GM06990 (cell line): ENCODE measurements at regions not wholly inside any gene's neighbourhood (a gene's known extent, or its start where the extent isn't known, plus 50 kb on each side); places are given as distances from the start of the nearest gene placed in this dataset.

Source experiments
- DNase-seq: peaks from one replicate; pipeline ENCODE4 v3.0.0-alpha.2; 2011; ENCODE audit not compliant: insufficient read length; ENCODE audit errors: extremely low read depth
- H3K27me3 ChIP-seq: replicated peaks from 2 replicates; pipeline ENCODE4 v1.6.0; 2011; ENCODE audit warnings: low read length; ENCODE audit not compliant: control insufficient read depth, insufficient read depth
- H3K36me3 ChIP-seq: 2 replicates; pipeline ENCODE4 v1.5.1; 2011; ENCODE audit warnings: low read length; ENCODE audit not compliant: control insufficient read depth, insufficient read depth
- H3K4me3 ChIP-seq: replicated peaks from 2 replicates; pipeline ENCODE4 v1.5.1; 2011; ENCODE audit warnings: low read depth, mild to moderate bottlenecking, control low read depth, low read length
- TF ChIP-seq, protein P1 (sequence below): IDR thresholded peaks from 2 replicates; pipeline ENCODE4 v1.5.1; 2011; ENCODE audit warnings: low read length, control low read depth, mild to moderate bottlenecking, inconsistent platforms; ENCODE audit not compliant: insufficient read depth, poor library complexity, severe bottlenecking

DNA sequence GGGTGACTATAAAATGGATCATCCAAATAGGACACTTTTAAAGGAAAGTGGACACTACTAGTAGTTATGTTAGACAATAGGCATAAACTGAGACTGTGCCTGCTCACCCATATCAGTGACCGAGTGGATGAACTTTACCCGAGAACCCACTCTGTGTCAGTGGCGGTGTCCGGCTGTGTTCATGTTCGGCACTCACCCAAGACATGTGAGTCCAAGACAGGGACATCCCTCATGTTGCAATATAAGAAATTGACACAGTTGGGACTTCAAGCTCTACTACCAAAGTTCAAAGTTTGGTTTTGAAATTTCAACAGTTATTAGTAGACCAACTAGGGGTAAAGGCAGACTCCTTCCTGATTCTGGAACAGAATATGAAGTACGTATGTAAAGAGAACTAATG lies 326.3 kb upstream of the TNP1 start:
- no peak for DNase-seq
- Histone ChIP-seq H3K36me3 (no peaks in the 10 kb centered on the region), H3K27me3 (no peaks in the 10 kb centered on the region; the same call in 1 of the 2 replicates), H3K4me3 (no peak overlapping the region)
- TF ChIP-seq, protein P1, sequence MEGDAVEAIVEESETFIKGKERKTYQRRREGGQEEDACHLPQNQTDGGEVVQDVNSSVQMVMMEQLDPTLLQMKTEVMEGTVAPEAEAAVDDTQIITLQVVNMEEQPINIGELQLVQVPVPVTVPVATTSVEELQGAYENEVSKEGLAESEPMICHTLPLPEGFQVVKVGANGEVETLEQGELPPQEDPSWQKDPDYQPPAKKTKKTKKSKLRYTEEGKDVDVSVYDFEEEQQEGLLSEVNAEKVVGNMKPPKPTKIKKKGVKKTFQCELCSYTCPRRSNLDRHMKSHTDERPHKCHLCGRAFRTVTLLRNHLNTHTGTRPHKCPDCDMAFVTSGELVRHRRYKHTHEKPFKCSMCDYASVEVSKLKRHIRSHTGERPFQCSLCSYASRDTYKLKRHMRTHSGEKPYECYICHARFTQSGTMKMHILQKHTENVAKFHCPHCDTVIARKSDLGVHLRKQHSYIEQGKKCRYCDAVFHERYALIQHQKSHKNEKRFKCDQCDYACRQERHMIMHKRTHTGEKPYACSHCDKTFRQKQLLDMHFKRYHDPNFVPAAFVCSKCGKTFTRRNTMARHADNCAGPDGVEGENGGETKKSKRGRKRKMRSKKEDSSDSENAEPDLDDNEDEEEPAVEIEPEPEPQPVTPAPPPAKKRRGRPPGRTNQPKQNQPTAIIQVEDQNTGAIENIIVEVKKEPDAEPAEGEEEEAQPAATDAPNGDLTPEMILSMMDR = no peak

DNA sequence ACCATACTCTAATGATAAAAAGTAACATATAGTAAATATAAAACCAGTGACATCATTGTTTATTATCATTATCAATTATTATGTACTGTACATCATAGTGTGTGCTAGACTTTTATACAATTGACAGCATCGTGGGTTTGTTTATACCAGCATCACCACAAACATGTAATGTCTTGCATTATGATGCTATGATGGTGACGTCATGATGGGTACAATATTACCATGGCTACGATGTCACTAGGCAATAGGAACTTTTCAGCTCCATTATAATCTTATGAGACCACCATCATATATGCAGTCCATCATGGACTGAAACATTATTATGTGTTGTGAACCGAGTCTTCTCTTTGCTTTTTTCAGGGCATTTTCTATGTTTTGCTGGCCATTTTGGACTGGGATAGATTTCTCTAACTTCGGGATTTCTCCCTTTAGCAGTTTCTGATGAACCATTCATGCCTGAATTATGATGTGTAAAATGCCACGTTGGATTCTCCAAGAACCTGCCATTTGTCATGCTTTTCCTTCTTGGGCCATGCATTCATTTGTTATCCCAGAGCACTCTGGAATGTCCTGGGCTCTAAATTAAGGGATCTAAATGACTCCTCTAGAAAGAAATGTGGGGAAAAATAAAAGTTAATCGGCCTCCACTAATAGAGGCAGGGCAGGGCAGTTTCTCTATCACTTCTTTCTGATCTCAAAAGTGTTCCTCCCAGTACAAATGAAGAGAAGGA lies 325.6 kb upstream of the TNP1 start:
- TF ChIP-seq, protein P1 = no peak
- Histone ChIP-seq H3K27me3 (no peaks in the 10 kb centered on the region; the same call in 1 of the 2 replicates), H3K4me3 (no peak overlapping the region), H3K36me3 (no peaks in the 10 kb centered on the region)
- no peak for DNase-seq

DNA sequence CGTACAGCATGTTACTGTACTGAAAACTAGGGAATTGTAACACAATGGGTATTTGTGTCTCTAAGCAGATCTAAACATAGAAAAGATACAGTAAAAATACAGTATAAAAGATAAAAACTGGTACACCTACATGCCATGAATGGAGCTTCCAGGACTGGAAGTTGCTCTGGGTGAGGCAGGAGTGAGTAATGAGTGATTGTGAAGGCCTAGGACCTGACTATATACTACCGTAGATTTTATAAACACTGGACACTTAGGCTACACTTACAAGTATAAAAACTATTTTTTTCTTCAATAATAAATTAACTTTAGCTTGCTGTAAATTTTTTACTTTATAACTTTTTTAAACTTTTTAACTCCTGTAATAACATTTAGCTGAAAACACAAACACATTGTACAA lies 324.4 kb upstream of the TNP1 start:
- H3K27me3 ChIP-seq = no peaks in the 10 kb centered on the region; the same call in 1 of the 2 replicates
- DNase-seq = no peak
- no peak overlapping the region for H3K4me3 ChIP-seq
- no peaks in the 10 kb centered on the region for H3K36me3 ChIP-seq
- TF ChIP-seq, protein P1 = no peak

DNA sequence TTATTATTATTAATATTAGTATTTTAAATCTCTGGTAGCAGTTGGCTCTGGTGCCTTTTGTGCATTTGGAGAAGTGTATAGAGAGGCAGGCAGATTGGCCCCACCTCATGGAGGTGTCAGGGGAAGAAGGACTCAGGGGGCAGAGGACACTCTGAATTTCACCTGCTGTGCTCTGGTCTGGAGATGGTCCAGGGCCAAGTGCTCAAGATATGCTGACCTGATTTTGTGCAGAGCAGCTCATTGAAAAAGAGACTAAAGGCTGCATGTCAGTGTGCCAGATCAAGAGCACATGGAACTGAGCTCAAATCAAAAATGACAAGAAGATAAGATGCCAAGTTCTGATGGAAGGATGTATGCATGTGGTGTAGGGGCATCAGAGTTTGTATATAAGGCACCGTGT lies 323.6 kb upstream of the TNP1 start:
- TF ChIP-seq, protein P1 = no peak
- DNase-seq = no peak
- Histone ChIP-seq H3K4me3 (no peak overlapping the region), H3K36me3 (no peaks in the 10 kb centered on the region), H3K27me3 (no peaks in the 10 kb centered on the region; the same call in 1 of the 2 replicates)

DNA sequence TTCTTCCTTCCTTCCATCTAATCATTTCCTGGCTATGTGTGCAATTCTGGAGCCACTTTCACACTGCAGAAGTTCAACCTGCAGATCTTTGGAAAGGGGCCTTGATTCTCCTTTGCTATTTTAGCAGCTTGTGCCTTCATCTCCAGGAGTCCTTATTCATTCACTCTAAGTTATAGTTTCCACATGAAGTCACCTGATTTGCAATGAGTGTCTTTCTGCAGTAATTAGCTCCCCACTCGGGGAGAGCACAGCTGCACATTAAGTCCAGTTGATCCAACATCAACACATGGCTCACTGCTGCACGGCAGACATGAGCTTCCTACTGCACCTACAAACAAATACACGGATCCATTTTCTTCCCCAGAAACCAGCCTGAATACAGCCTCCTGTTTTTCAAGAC lies 323.1 kb upstream of the TNP1 start:
- H3K4me3 ChIP-seq = no peak overlapping the region

More for the DNA sequence above, 323.1 kb upstream of the TNP1 start:
- DNase-seq = no peak
- TF ChIP-seq, protein P1 = no peak
- H3K36me3 ChIP-seq = no peaks in the 10 kb centered on the region
- H3K27me3 ChIP-seq = no peaks in the 10 kb centered on the region; the same call in 1 of the 2 replicates
